ENCODE measurements at regions not wholly inside any gene's neighbourhood (a gene's known extent, or its start where the extent isn't known, plus 50 kb on each side); places are given as distances from the start of the nearest gene placed in this dataset.

DNA sequence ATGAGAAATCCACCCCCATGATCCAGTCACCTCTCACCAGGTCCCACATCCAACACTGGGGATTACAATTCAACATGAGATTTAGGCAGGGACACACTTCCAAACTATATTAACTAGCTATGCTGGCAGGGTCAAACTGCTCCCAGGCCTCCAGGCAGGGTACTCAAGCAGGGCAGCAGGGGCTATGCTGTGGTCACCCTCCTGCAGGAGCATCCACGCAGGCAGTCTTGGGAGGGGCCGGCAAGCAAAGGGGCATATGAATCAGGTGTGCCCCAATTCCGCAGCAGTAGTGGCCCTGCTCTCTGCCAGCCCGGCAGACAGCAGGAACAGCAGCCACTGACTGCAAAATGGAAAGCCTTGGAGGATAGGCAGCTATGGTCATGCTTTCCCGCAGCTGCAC, 74.6 kb upstream of the PRDX4 start:
- no peaks in the 10 kb centered on the region for H4K20me1 ChIP-seq (ENCODE audit: insufficient read depth, low read length)
- no peaks in the 10 kb centered on the region for H3K27me3 ChIP-seq (ENCODE audit: control insufficient read depth in 1 of 2, insufficient read depth in 2 of 2, low read length in 2 of 2)
- H3K9me3 ChIP-seq (ENCODE audit: low read length): no peaks in the 10 kb centered on the region
- TF ChIP-seq ZNF431 (CRISPR knock-in tag; IDR thresholded peaks at IDR 0.05; ENCODE audit: borderline replicate concordance, low read depth) (no peak), ZNF7 (CRISPR knock-in tag; IDR thresholded peaks at IDR 0.05) (no peak), ZNF367 (CRISPR knock-in tag; IDR thresholded peaks at IDR 0.05; ENCODE audit: borderline replicate concordance) (no peak), ZNF180 (CRISPR knock-in tag; IDR thresholded peaks at IDR 0.05; ENCODE audit: borderline replicate concordance, low read depth) (no peak), HIVEP1 (CRISPR knock-in tag; IDR thresholded peaks at IDR 0.05) (no peak), FOXP4 (CRISPR knock-in tag; IDR thresholded peaks at IDR 0.05) (no peak), POLR2A (IDR thresholded peaks at IDR 0.05; ENCODE audit: insufficient read depth in 1 of 2, low read depth in 2 of 2, low read length in 2 of 2) (no peak), ZNF510 (CRISPR knock-in tag; IDR thresholded peaks at IDR 0.05; ENCODE audit: low read depth) (no peak), SAP130 (CRISPR knock-in tag; IDR thresholded peaks at IDR 0.05; ENCODE audit: low read depth) (no peak), ZNF614 (CRISPR knock-in tag; IDR thresholded peaks at IDR 0.05; ENCODE audit: borderline replicate concordance) (no peak)
- TF ChIP-seq, protein P1, sequence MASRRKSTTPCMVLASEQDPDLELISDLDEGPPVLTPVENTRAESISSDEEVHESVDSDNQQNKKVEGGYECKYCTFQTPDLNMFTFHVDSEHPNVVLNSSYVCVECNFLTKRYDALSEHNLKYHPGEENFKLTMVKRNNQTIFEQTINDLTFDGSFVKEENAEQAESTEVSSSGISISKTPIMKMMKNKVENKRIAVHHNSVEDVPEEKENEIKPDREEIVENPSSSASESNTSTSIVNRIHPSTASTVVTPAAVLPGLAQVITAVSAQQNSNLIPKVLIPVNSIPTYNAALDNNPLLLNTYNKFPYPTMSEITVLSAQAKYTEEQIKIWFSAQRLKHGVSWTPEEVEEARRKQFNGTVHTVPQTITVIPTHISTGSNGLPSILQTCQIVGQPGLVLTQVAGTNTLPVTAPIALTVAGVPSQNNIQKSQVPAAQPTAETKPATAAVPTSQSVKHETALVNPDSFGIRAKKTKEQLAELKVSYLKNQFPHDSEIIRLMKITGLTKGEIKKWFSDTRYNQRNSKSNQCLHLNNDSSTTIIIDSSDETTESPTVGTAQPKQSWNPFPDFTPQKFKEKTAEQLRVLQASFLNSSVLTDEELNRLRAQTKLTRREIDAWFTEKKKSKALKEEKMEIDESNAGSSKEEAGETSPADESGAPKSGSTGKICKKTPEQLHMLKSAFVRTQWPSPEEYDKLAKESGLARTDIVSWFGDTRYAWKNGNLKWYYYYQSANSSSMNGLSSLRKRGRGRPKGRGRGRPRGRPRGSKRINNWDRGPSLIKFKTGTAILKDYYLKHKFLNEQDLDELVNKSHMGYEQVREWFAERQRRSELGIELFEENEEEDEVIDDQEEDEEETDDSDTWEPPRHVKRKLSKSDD (CRISPR knock-in tag; IDR thresholded peaks at IDR 0.05; ENCODE audit: low read depth): no peak
- TF ChIP-seq, protein P2, sequence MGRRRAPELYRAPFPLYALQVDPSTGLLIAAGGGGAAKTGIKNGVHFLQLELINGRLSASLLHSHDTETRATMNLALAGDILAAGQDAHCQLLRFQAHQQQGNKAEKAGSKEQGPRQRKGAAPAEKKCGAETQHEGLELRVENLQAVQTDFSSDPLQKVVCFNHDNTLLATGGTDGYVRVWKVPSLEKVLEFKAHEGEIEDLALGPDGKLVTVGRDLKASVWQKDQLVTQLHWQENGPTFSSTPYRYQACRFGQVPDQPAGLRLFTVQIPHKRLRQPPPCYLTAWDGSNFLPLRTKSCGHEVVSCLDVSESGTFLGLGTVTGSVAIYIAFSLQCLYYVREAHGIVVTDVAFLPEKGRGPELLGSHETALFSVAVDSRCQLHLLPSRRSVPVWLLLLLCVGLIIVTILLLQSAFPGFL (CRISPR knock-in tag; IDR thresholded peaks at IDR 0.05): no peak
- no peak overlapping the region for H3K9ac ChIP-seq (ENCODE audit: insufficient read depth, low read depth, low read length)
- H3K36me3 ChIP-seq (replicated peaks in 1 of 2; ENCODE audit: control insufficient read depth in 1 of 2, insufficient read depth in 2 of 2, low read length in 2 of 2): no peaks in the 10 kb centered on the region
- ChIA-PET POLR2A (no interaction called here), CTCF (ENCODE audit: low intra/inter-chr PET ratio, low total read pairs) (no interaction called here)
- no peak overlapping the region for H3K4me2 ChIP-seq (ENCODE audit: low read depth, low read length)
- BruUV-seq (replicated peaks): no TSS peak
- in situ Hi-C loops (cut with HindIII; ENCODE audit: extremely low pct_ligation_motif_present, low pct_unique_long_range_greater_than_20kb): no loop called here
- no peak overlapping the region for H2AFZ ChIP-seq (ENCODE audit: low read length)
- no peak overlapping the region for H3K4me3 ChIP-seq (replicated peaks in 1 of 3; ENCODE audit: insufficient read depth in 1 of 3, low read depth in 2 of 3, low read length in 3 of 3)
- no CpG with 5 or more reads among the region's 5 CpGs for WGBS (ENCODE audit: low lambda C conversion rate)
- H3K27ac ChIP-seq (ENCODE audit: extremely low read length, insufficient read depth, low read length): no peak overlapping the region
- FAIRE-seq: no peak
- ATAC-seq: no peak
- intact Hi-C loops (cut with micrococcal nuclease; ENCODE audit: unreplicated experiment): no loop called here
- no peaks in the 10 kb centered on the region for H3K79me2 ChIP-seq (ENCODE audit: insufficient read depth, low read length)
- H3K4me1 ChIP-seq (ENCODE audit: insufficient read depth, low read length): no peaks in the 10 kb centered on the region
- no peak for DNase-seq (ENCODE audit: low spot score)

All from HepG2 (cell line).